ENCODE measurements at regions not wholly inside any gene's neighbourhood (a gene's known extent, or its start where the extent isn't known, plus 50 kb on each side); places are given as distances from the start of the nearest gene placed in this dataset.

DNA sequence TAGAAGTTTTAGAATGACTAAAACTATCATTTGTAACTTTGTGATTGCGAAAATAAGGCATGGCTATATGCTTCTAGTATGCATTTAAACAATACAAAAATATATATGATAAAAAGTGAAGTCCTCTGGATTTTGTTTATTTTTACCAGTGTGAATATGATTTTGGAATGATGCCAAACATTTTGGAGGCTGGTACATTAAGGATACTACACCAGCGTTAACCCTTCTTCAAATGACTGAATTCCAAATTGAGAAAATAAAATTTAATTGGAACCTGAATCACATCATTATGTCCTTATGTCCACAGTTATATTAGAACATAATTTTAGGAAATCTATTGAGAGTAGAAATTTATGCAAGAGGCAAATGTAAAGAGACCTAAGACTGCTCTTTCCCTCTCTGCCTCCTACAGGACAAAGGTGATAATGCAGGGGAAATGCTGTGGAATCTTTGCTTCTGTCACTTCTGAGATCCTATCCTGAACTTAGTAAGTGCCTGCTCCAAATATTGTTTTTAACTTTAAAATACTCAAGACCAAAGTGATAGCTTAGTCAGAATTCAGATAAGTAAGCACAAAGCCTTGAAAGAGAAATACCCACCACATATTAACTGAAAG lies 121.1 kb upstream of the NANOGP8 start:
- no peak for DNase-seq
- TF ChIP-seq, protein P1, sequence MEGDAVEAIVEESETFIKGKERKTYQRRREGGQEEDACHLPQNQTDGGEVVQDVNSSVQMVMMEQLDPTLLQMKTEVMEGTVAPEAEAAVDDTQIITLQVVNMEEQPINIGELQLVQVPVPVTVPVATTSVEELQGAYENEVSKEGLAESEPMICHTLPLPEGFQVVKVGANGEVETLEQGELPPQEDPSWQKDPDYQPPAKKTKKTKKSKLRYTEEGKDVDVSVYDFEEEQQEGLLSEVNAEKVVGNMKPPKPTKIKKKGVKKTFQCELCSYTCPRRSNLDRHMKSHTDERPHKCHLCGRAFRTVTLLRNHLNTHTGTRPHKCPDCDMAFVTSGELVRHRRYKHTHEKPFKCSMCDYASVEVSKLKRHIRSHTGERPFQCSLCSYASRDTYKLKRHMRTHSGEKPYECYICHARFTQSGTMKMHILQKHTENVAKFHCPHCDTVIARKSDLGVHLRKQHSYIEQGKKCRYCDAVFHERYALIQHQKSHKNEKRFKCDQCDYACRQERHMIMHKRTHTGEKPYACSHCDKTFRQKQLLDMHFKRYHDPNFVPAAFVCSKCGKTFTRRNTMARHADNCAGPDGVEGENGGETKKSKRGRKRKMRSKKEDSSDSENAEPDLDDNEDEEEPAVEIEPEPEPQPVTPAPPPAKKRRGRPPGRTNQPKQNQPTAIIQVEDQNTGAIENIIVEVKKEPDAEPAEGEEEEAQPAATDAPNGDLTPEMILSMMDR (IDR thresholded peaks at IDR 0.05): peak; percentile 43
- Mint-ChIP-seq H3K36me3 (ENCODE audit: low read depth) (no peaks in the 10 kb centered on the region), H3K27ac (no peak overlapping the region), H3K9me3 (no peaks in the 10 kb centered on the region), H3K4me1 (no peaks in the 10 kb centered on the region), H3K4me3 (no peak overlapping the region), H3K27me3 (ENCODE audit: low read depth, poor library complexity) (no peaks in the 10 kb centered on the region)

DNA sequence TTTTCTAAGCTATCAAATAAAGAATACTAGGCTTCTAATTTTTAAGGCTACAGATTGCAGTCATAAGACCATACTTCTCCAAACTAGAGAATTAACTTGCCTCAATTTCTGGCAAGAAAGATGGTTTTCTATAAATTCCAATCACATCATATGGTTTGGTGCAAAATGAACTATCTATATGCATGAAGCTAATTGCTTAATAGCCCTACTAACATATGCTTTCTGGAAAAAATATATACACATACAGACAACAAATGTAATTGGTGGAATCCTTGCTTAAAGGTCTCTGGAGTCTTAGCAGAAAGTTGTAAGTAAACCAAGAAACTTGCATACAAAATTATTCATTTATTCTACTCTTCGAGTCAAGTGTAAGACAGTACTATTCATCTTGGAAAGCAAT lies 113.1 kb upstream of the NANOGP8 start:
- Mint-ChIP-seq H3K4me3 (no peak overlapping the region), H3K27me3 (ENCODE audit: low read depth, poor library complexity) (no peaks in the 10 kb centered on the region), H3K36me3 (ENCODE audit: low read depth) (no peaks in the 10 kb centered on the region), H3K9me3 (no peaks in the 10 kb centered on the region), H3K4me1 (no peaks in the 10 kb centered on the region), H3K27ac (no peak overlapping the region)
- DNase-seq: no peak
- TF ChIP-seq, protein P1 (IDR thresholded peaks at IDR 0.05): no peak

DNA sequence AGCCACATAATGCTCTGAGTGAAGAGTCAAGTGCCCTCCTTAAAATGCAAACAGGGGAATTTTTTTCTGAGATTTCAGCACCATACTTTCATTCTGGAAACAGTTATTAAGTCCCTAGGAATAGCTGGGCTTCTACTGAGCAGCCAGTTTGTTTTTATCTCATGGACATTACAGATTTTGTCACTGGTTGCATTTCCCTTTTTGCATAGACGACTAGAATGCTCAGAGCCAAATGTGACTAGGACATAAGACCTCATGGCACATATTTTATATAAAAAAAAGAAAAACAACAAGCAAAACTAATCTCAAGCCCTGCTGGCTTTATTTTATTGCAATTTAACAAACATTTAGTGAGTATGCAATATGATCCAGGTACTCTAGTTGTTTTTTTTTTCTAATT lies 112.7 kb upstream of the NANOGP8 start:
- Mint-ChIP-seq H3K27ac (no peak overlapping the region), H3K27me3 (ENCODE audit: low read depth, poor library complexity) (no peaks in the 10 kb centered on the region), H3K4me3 (no peak overlapping the region), H3K36me3 (ENCODE audit: low read depth) (no peaks in the 10 kb centered on the region), H3K4me1 (no peaks in the 10 kb centered on the region), H3K9me3 (peaks cover under 1% of the 10 kb centered on the region)
- TF ChIP-seq, protein P1 (IDR thresholded peaks at IDR 0.05): no peak
- DNase-seq: no peak

DNA sequence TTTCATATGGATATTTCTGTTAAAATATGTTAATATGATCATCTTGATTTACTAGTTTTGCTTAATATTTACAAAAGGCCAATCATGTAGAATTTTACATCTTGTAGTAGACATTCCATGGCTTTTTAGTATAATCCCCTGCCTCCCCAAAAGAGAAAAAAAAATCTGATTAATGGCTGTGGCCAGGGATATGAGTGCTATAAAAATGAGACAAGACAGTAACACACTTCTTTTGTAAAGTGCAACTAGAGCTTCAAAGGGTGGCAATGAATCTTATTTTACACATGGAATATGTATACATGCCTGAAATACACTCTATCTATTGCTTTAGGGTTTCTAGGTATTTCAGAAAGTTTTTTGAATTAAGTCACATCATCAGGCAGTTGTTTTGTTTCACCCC lies 112.2 kb upstream of the NANOGP8 start:
- no peak for DNase-seq
- Mint-ChIP-seq H3K27me3 (ENCODE audit: low read depth, poor library complexity) (no peaks in the 10 kb centered on the region), H3K36me3 (ENCODE audit: low read depth) (peaks cover 4% of the 10 kb centered on the region), H3K4me1 (no peaks in the 10 kb centered on the region), H3K9me3 (peaks cover 4% of the 10 kb centered on the region), H3K4me3 (no peak overlapping the region), H3K27ac (no peak overlapping the region)
- TF ChIP-seq, protein P1 (IDR thresholded peaks at IDR 0.05): no peak

DNA sequence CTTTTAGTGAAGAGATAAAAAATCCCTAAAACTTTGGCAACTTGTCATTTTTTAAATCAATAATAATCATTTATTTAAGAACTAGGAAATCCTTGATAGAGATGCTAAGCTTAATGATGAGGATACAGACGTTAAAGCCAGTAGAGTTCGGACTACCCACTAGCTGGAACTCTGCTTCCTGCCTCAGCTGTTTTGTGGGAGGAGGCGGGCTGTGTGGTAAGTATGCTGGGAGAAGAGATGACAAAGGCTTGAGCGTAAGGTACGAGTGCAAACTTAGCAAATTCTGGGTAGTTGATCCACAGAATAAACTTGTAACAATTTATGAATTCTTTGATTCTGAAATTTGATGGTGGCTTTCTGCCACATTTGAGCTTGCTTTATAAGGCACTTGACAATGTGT lies 111.2 kb upstream of the NANOGP8 start:
- Mint-ChIP-seq H3K4me1 (no peaks in the 10 kb centered on the region), H3K36me3 (ENCODE audit: low read depth) (peaks cover 12% of the 10 kb centered on the region), H3K27ac (peak overlapping the region; percentile 72), H3K9me3 (peaks cover 15% of the 10 kb centered on the region), H3K27me3 (ENCODE audit: low read depth, poor library complexity) (peaks cover 4% of the 10 kb centered on the region), H3K4me3 (no peak overlapping the region)
- TF ChIP-seq, protein P1 (IDR thresholded peaks at IDR 0.05): no peak
- no peak for DNase-seq

DNA sequence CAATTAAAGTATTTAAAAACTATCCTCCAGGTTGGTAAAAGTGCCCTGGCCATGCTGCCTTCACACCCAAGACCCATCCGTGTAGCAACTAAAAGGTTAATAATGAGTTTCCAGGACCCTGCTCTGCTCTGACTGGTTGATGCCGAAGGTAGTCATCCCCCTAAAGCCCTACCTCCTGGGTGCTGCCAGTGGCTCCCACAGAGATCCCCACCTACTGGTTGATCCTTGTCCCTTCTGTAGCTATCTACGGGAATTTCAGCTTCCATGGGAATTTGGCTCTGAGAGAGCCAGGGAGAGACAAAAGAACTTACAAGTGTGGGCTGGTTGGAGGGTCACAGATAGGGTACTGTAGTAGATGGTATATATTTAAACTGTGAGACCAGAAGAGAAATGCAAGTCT lies 110.6 kb upstream of the NANOGP8 start:
- no peak for DNase-seq
- Mint-ChIP-seq H3K9me3 (peaks cover 21% of the 10 kb centered on the region), H3K4me1 (no peaks in the 10 kb centered on the region), H3K36me3 (ENCODE audit: low read depth) (peaks cover 15% of the 10 kb centered on the region), H3K4me3 (no peak overlapping the region), H3K27me3 (ENCODE audit: low read depth, poor library complexity) (peaks cover 6% of the 10 kb centered on the region), H3K27ac (no peak overlapping the region)
- TF ChIP-seq, protein P1 (IDR thresholded peaks at IDR 0.05): no peak

All from nephron progenitor cell (in vitro differentiated cells).